ENCODE measurements at regions not wholly inside any gene's neighbourhood (a gene's known extent, or its start where the extent isn't known, plus 50 kb on each side); places are given as distances from the start of the nearest gene placed in this dataset.

DNA sequence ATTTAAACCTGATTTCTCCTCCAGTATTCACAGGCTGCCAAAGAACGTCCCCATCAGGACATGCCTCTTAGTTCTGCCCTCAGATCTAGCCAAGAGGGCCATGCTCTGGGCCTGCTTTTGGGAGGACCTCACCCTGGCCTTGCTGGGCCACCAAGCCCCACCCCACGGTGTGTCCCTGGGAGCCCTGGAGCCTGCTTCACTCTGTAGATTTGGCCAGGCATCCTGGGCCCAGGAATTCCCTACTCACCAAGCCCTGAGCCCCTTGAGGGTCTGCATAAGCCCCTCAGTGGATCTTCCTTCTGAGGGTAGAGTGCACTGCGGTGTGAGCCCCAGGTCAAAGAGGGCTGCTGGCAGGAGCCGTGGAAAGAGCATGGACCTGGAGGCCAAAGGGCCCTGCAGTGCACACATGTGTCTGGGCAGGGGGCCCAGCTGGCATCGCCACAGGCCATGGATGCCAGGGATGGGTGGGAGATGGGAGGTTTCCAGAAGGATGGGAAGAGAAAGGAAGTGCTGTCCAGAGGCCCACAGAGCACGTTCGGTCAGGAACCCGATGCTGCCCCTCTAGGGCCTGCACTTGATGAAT is 98.0 kb downstream of the DACT2 start:
- TF ChIP-seq, protein P1, sequence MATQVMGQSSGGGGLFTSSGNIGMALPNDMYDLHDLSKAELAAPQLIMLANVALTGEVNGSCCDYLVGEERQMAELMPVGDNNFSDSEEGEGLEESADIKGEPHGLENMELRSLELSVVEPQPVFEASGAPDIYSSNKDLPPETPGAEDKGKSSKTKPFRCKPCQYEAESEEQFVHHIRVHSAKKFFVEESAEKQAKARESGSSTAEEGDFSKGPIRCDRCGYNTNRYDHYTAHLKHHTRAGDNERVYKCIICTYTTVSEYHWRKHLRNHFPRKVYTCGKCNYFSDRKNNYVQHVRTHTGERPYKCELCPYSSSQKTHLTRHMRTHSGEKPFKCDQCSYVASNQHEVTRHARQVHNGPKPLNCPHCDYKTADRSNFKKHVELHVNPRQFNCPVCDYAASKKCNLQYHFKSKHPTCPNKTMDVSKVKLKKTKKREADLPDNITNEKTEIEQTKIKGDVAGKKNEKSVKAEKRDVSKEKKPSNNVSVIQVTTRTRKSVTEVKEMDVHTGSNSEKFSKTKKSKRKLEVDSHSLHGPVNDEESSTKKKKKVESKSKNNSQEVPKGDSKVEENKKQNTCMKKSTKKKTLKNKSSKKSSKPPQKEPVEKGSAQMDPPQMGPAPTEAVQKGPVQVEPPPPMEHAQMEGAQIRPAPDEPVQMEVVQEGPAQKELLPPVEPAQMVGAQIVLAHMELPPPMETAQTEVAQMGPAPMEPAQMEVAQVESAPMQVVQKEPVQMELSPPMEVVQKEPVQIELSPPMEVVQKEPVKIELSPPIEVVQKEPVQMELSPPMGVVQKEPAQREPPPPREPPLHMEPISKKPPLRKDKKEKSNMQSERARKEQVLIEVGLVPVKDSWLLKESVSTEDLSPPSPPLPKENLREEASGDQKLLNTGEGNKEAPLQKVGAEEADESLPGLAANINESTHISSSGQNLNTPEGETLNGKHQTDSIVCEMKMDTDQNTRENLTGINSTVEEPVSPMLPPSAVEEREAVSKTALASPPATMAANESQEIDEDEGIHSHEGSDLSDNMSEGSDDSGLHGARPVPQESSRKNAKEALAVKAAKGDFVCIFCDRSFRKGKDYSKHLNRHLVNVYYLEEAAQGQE (IDR thresholded peaks at IDR 0.05; ENCODE audit: low read depth): no peak
- TF ChIP-seq, protein P2, sequence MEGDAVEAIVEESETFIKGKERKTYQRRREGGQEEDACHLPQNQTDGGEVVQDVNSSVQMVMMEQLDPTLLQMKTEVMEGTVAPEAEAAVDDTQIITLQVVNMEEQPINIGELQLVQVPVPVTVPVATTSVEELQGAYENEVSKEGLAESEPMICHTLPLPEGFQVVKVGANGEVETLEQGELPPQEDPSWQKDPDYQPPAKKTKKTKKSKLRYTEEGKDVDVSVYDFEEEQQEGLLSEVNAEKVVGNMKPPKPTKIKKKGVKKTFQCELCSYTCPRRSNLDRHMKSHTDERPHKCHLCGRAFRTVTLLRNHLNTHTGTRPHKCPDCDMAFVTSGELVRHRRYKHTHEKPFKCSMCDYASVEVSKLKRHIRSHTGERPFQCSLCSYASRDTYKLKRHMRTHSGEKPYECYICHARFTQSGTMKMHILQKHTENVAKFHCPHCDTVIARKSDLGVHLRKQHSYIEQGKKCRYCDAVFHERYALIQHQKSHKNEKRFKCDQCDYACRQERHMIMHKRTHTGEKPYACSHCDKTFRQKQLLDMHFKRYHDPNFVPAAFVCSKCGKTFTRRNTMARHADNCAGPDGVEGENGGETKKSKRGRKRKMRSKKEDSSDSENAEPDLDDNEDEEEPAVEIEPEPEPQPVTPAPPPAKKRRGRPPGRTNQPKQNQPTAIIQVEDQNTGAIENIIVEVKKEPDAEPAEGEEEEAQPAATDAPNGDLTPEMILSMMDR (IDR thresholded peaks at IDR 0.05 in 2 of 3, conservative IDR thresholded peaks at IDR 0.05 in 1 of 3; ENCODE audit: borderline replicate concordance in 1 of 3, insufficient read depth in 1 of 3, low read depth in 2 of 3, low read length in 2 of 3): no peak
- TF ChIP-seq FOSL1 (IDR thresholded peaks at IDR 0.05; ENCODE audit: low read depth): no peak
